Activated CD4-positive, alpha-beta T cell treated with anti-CD3 and anti-CD28 coated beads for 36 hours (primary cell): ENCODE measurements at regions not wholly inside any gene's neighbourhood (a gene's known extent, or its start where the extent isn't known, plus 50 kb on each side); places are given as distances from the start of the nearest gene placed in this dataset.

ENCODE experiments used
- ATAC-seq: fragments of 200-7000 bp; cut with Tn5 transposase; one replicate; pipeline ENCODE4 v1.10.0; 2021; ENCODE audit warnings: mild to moderate bottlenecking, moderate library complexity
- CTCF ChIA-PET: fragments of 350-600 bp; sonication (Branson Sonifier 250); formaldehyde crosslinking; loops from one replicate; lab custom pipeline; 2021; ENCODE audit warnings: antibody characterized with exemption; lab: Charles Lee
- POLR2A ChIA-PET: fragments of 350-600 bp; sonication (Branson Sonifier 250); formaldehyde crosslinking; loops from one replicate; lab custom pipeline; 2021; ENCODE audit warnings: antibody characterized with exemption, inconsistent platforms; lab: Charles Lee
- DNase-seq: peaks from one replicate; pipeline ENCODE4 v3.0.0-alpha.2; 2020
- H3K27ac Mint-ChIP-seq: one replicate; pipeline ENCODE4 v1.8.0; 2021; ENCODE audit warnings: mixed read lengths
- H3K27me3 Mint-ChIP-seq: one replicate; pipeline ENCODE4 v1.8.0; 2021; ENCODE audit warnings: mixed read lengths
- H3K36me3 Mint-ChIP-seq: one replicate; pipeline ENCODE4 v1.8.0; 2021; ENCODE audit warnings: low read depth, mixed read lengths
- H3K4me1 Mint-ChIP-seq: one replicate; pipeline ENCODE4 v1.8.0; 2021; ENCODE audit warnings: mixed read lengths
- H3K4me3 Mint-ChIP-seq: one replicate; pipeline ENCODE4 v1.8.0; 2021; ENCODE audit warnings: mild to moderate bottlenecking, moderate library complexity, mixed read lengths
- H3K9me3 Mint-ChIP-seq: one replicate; pipeline ENCODE4 v1.8.0; 2021; ENCODE audit warnings: low read depth, mixed read lengths
- intact Hi-C, 2 experiments: fragments of 100-400 bp; cut with DNase I in 1 of 2; cut with micrococcal nuclease in 1 of 2; formaldehyde crosslinking; loops; one replicate each; pipeline versions ENCODE4 v1.14.2 to v1.15.1; 2022 to 2024; cut with DNase I, micrococcal nuclease

- no peak overlapping the region for H3K27ac Mint-ChIP-seq
- no peak for DNase-seq
- POLR2A ChIA-PET, result no interaction called here
- H3K4me3 Mint-ChIP-seq, result no peak overlapping the region
- H3K27me3 Mint-ChIP-seq, result no peaks in the 10 kb centered on the region
- no peak for ATAC-seq
- H3K9me3 Mint-ChIP-seq, result no peaks in the 10 kb centered on the region
- H3K36me3 Mint-ChIP-seq, result no peaks in the 10 kb centered on the region
- intact Hi-C loops, result no loop called here
- CTCF ChIA-PET, result no interaction called here
- no peaks in the 10 kb centered on the region for H3K4me1 Mint-ChIP-seq
Measured at GRCh38 chr5:38051711-38052511, 206.4 kb upstream of the EGFLAM start.

- H3K4me3 Mint-ChIP-seq, result no peak overlapping the region
- ChIA-PET POLR2A (no interaction called here), CTCF (no interaction called here)
- intact Hi-C loops, result no loop called here
- H3K4me1 Mint-ChIP-seq, result no peaks in the 10 kb centered on the region
- no peaks in the 10 kb centered on the region for H3K36me3 Mint-ChIP-seq
- ATAC-seq (no peak), DNase-seq (no peak)
- no peak overlapping the region for H3K27ac Mint-ChIP-seq
- no peaks in the 10 kb centered on the region for H3K9me3 Mint-ChIP-seq
- peaks cover 1% of the 10 kb centered on the region for H3K27me3 Mint-ChIP-seq
Measured at GRCh38 chr5:38048400-38048799, 208.6 kb upstream of the GDNF start.

- Mint-ChIP-seq H3K27ac (no peak overlapping the region), H3K4me1 (no peaks in the 10 kb centered on the region), H3K36me3 (no peaks in the 10 kb centered on the region), H3K4me3 (no peak overlapping the region), H3K27me3 (peaks cover 4% of the 10 kb centered on the region), H3K9me3 (no peaks in the 10 kb centered on the region)
- ChIA-PET CTCF (no interaction called here), POLR2A (no interaction called here)
- intact Hi-C loops, result no loop called here
- ATAC-seq, result no peak
- no peak for DNase-seq
Measured at GRCh38 chr5:38046103-38046502, 206.3 kb upstream of the GDNF start.

- ATAC-seq, result no peak
Measured at GRCh38 chr5:38045446-38045845, 205.6 kb upstream of the GDNF start.

GRCh38 chr5:38039826-38040225, 200.0 kb upstream of the GDNF start:
- no peaks in the 10 kb centered on the region for H3K36me3 Mint-ChIP-seq
- POLR2A ChIA-PET, result no interaction called here
- ATAC-seq, result no peak
- H3K27ac Mint-ChIP-seq, result no peak overlapping the region
- peaks cover 4% of the 10 kb centered on the region for H3K27me3 Mint-ChIP-seq
- CTCF ChIA-PET, result no interaction called here
- no peak for DNase-seq
- H3K4me3 Mint-ChIP-seq, result no peak overlapping the region
- intact Hi-C loops, result no loop called here
- H3K9me3 Mint-ChIP-seq, result no peaks in the 10 kb centered on the region
- no peaks in the 10 kb centered on the region for H3K4me1 Mint-ChIP-seq

More at GRCh38 chr5:38045446-38045845, 205.6 kb upstream of the GDNF start:
- ChIA-PET CTCF (no interaction called here), POLR2A (no interaction called here)
- Mint-ChIP-seq H3K27ac (no peak overlapping the region), H3K9me3 (no peaks in the 10 kb centered on the region), H3K27me3 (peaks cover 4% of the 10 kb centered on the region), H3K4me1 (no peaks in the 10 kb centered on the region), H3K4me3 (no peak overlapping the region), H3K36me3 (no peaks in the 10 kb centered on the region)
- DNase-seq, result no peak
- intact Hi-C loops, result no loop called here

GRCh38 chr5:38039091-38039490, 199.2 kb upstream of the GDNF start:
- no peak for ATAC-seq
- DNase-seq, result no peak
- no peaks in the 10 kb centered on the region for H3K4me1 Mint-ChIP-seq
- no peaks in the 10 kb centered on the region for H3K36me3 Mint-ChIP-seq
- H3K27me3 Mint-ChIP-seq, result peaks cover 4% of the 10 kb centered on the region
- H3K27ac Mint-ChIP-seq, result no peak overlapping the region
- ChIA-PET POLR2A (no interaction called here), CTCF (no interaction called here)
- intact Hi-C loops, result no loop called here
- no peak overlapping the region for H3K4me3 Mint-ChIP-seq
- no peaks in the 10 kb centered on the region for H3K9me3 Mint-ChIP-seq

GRCh38 chr5:38036765-38037164, 196.9 kb upstream of the GDNF start:
- DNase-seq (no peak), ATAC-seq (no peak)
- Mint-ChIP-seq H3K4me1 (no peaks in the 10 kb centered on the region), H3K9me3 (no peaks in the 10 kb centered on the region), H3K4me3 (no peak overlapping the region), H3K27me3 (no peaks in the 10 kb centered on the region), H3K36me3 (no peaks in the 10 kb centered on the region), H3K27ac (no peak overlapping the region)
- intact Hi-C loops, result no loop called here
- CTCF ChIA-PET, result no interaction called here
- POLR2A ChIA-PET, result no interaction called here

- intact Hi-C loops, result no loop called here
- no peaks in the 10 kb centered on the region for H3K36me3 Mint-ChIP-seq
- CTCF ChIA-PET, result interaction anchor here (1.2 kb wide), 1 partner anchor 35 kb away, joined by 3 read pairs; no protein-coding TSS in a partner anchor
- no peaks in the 10 kb centered on the region for H3K4me1 Mint-ChIP-seq
- DNase-seq, result no peak
- ATAC-seq, result no peak
- POLR2A ChIA-PET, result no interaction called here
- H3K27me3 Mint-ChIP-seq, result no peaks in the 10 kb centered on the region
- no peak overlapping the region for H3K4me3 Mint-ChIP-seq
- H3K27ac Mint-ChIP-seq, result no peak overlapping the region
- H3K9me3 Mint-ChIP-seq, result no peaks in the 10 kb centered on the region
Measured at GRCh38 chr5:38032149-38032548, 192.3 kb upstream of the GDNF start.

- Mint-ChIP-seq H3K36me3 (no peaks in the 10 kb centered on the region), H3K27me3 (no peaks in the 10 kb centered on the region), H3K4me3 (no peak overlapping the region), H3K9me3 (no peaks in the 10 kb centered on the region), H3K27ac (no peak overlapping the region), H3K4me1 (no peaks in the 10 kb centered on the region)
- no peak for DNase-seq
- intact Hi-C loops, result no loop called here
- POLR2A ChIA-PET, result no interaction called here
- CTCF ChIA-PET, result interaction anchor here (1.2 kb wide), 1 partner anchor 34 kb away, joined by 3 read pairs; no protein-coding TSS in a partner anchor
- no peak for ATAC-seq
Measured at GRCh38 chr5:38031304-38031703, 191.5 kb upstream of the GDNF start.

- H3K4me1 Mint-ChIP-seq, result no peaks in the 10 kb centered on the region
- intact Hi-C loops, result no loop called here
- no peaks in the 10 kb centered on the region for H3K9me3 Mint-ChIP-seq
- H3K27ac Mint-ChIP-seq, result no peak overlapping the region
- ATAC-seq (no peak), DNase-seq (no peak)
- ChIA-PET POLR2A (no interaction called here), CTCF (no interaction called here)
- no peaks in the 10 kb centered on the region for H3K36me3 Mint-ChIP-seq
- H3K4me3 Mint-ChIP-seq, result no peak overlapping the region
- no peaks in the 10 kb centered on the region for H3K27me3 Mint-ChIP-seq
Measured at GRCh38 chr5:38029397-38030065, 189.7 kb upstream of the GDNF start.

- intact Hi-C loops, result no loop called here
- ChIA-PET CTCF (no interaction called here), POLR2A (no interaction called here)
- Mint-ChIP-seq H3K27me3 (peaks cover 3% of the 10 kb centered on the region), H3K4me3 (no peak overlapping the region), H3K9me3 (no peaks in the 10 kb centered on the region), H3K27ac (no peak overlapping the region), H3K36me3 (no peaks in the 10 kb centered on the region), H3K4me1 (no peaks in the 10 kb centered on the region)
- no peak for DNase-seq
- no peak for ATAC-seq
Measured at GRCh38 chr5:38023799-38024198, 184.0 kb upstream of the GDNF start.

GRCh38 chr5:38023371-38023770, 183.5 kb upstream of the GDNF start:
- intact Hi-C loops, result no loop called here
- DNase-seq (no peak), ATAC-seq (no peak)
- H3K4me1 Mint-ChIP-seq, result no peaks in the 10 kb centered on the region
- no peaks in the 10 kb centered on the region for H3K9me3 Mint-ChIP-seq
- H3K36me3 Mint-ChIP-seq, result no peaks in the 10 kb centered on the region
- CTCF ChIA-PET, result no interaction called here
- H3K27me3 Mint-ChIP-seq, result peaks cover 3% of the 10 kb centered on the region
- H3K27ac Mint-ChIP-seq, result no peak overlapping the region
- no peak overlapping the region for H3K4me3 Mint-ChIP-seq
- POLR2A ChIA-PET, result no interaction called here
